22Rv1 (cell line): ENCODE measurements at regions not wholly inside any gene's neighbourhood (a gene's known extent, or its start where the extent isn't known, plus 50 kb on each side); places are given as distances from the start of the nearest gene placed in this dataset.

Experiments
- H3K27ac ChIP-seq: fragments of 450-650 bp; 2 replicates; pipeline ENCODE4 v1.5.1; 2017
- CTCF ChIP-seq: fragments of 450-650 bp; IDR thresholded peaks from 2 replicates; pipeline ENCODE4 v1.5.1; 2017; ENCODE audit warnings: mild to moderate bottlenecking
- ZFX ChIP-seq: fragments of 450-650 bp; IDR thresholded peaks from 2 replicates; pipeline ENCODE4 v1.6.1; 2017; ENCODE audit warnings: antibody characterized with exemption, borderline replicate concordance

GRCh38 chr17:52546493-52546892 lies 388.0 kb upstream of the CA10 start:
- TF ChIP-seq CTCF (no peak), ZFX (no peak)

GRCh38 chr17:52537421-52537820 lies 378.9 kb upstream of the CA10 start:
- no peak for TF ChIP-seq CTCF
- no peak overlapping the region for H3K27ac ChIP-seq

More at GRCh38 chr17:52546493-52546892, 388.0 kb upstream of the CA10 start:
- no peak overlapping the region for H3K27ac ChIP-seq

- TF ChIP-seq CTCF (no peak), ZFX (no peak)
- no peak overlapping the region for H3K27ac ChIP-seq
Observed at GRCh38 chr17:52536489-52536888, 378.0 kb upstream of the CA10 start.

- TF ChIP-seq CTCF, result no peak
- no peak for TF ChIP-seq ZFX
- no peak overlapping the region for H3K27ac ChIP-seq
Observed at GRCh38 chr17:52532373-52532772, 373.9 kb upstream of the CA10 start.

GRCh38 chr17:52524096-52524637 lies 365.7 kb upstream of the CA10 start:
- no peak overlapping the region for H3K27ac ChIP-seq
- no peak for TF ChIP-seq CTCF
- no peak for TF ChIP-seq ZFX

GRCh38 chr17:52517176-52517575 lies 358.7 kb upstream of the CA10 start:
- no peak for TF ChIP-seq CTCF
- no peak for TF ChIP-seq ZFX
- H3K27ac ChIP-seq, result no peak overlapping the region

GRCh38 chr17:52515927-52516326 lies 357.4 kb upstream of the CA10 start:
- no peak for TF ChIP-seq ZFX
- TF ChIP-seq CTCF, result no peak
- no peak overlapping the region for H3K27ac ChIP-seq
